ENCODE measurements at regions not wholly inside any gene's neighbourhood (a gene's known extent, or its start where the extent isn't known, plus 50 kb on each side); places are given as distances from the start of the nearest gene placed in this dataset.
"Not testable (repeated sequence)": the region's sequence is repeated elsewhere in the genome, so short reads cannot be mapped to it uniquely, and the experiment has no call there.

GRCh38 chr3:106130384-106131198 is 261.8 kb upstream of the CBLB start:
- no peak for DNase-seq (ENCODE audit: low spot score)

DNA sequence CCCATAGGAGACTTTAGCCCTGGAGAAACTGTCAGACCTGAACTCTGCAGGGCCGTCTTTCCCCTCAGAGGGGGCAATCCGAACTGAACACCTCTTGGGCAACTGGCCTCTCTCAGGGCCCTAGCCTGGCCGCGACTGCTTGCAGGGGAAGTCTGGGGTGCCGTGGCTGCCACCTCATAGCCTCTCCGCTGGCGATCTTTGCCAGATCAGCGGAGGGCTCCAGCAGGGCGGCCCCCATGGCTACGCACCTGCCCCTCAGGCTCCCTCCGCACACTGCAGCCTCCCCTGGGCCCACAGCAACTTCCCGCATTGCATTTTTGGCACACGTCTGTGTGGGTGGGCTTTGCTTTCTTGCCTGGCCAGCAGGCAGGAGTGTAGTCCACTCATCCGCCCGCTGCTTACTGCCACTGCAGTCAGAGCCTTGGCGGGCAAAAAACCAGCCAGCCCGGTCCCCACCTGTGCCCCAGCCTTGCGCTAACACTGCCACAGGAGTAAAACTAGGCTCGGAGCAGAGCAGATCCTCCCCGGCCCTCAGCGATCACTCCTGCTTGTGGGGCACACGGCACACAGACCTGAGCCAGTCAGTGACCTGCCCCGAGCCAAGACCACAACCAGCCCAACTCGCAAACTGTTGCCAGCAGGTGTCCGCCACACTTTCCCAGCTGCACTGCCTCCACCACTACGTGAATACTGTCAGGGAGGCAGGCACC is 266.8 kb upstream of the CBLB start:
- TF ChIP-seq, protein P1, sequence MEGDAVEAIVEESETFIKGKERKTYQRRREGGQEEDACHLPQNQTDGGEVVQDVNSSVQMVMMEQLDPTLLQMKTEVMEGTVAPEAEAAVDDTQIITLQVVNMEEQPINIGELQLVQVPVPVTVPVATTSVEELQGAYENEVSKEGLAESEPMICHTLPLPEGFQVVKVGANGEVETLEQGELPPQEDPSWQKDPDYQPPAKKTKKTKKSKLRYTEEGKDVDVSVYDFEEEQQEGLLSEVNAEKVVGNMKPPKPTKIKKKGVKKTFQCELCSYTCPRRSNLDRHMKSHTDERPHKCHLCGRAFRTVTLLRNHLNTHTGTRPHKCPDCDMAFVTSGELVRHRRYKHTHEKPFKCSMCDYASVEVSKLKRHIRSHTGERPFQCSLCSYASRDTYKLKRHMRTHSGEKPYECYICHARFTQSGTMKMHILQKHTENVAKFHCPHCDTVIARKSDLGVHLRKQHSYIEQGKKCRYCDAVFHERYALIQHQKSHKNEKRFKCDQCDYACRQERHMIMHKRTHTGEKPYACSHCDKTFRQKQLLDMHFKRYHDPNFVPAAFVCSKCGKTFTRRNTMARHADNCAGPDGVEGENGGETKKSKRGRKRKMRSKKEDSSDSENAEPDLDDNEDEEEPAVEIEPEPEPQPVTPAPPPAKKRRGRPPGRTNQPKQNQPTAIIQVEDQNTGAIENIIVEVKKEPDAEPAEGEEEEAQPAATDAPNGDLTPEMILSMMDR (IDR thresholded peaks at IDR 0.05; ENCODE audit: extremely low read depth, missing control alignments), result no peak
- no peak for DNase-seq (ENCODE audit: low spot score)

More at GRCh38 chr3:106130384-106131198, 261.8 kb upstream of the CBLB start:
- TF ChIP-seq, protein P1 (IDR thresholded peaks at IDR 0.05; ENCODE audit: extremely low read depth, missing control alignments), result no peak

GRCh38 chr3:106139826-106140225 is 271.0 kb upstream of the CBLB start:
- TF ChIP-seq, protein P1 (IDR thresholded peaks at IDR 0.05; ENCODE audit: extremely low read depth, missing control alignments), result no peak
- DNase-seq (ENCODE audit: low spot score), result no peak

- TF ChIP-seq, protein P1 (IDR thresholded peaks at IDR 0.05; ENCODE audit: extremely low read depth, missing control alignments), result no peak
- no peak for DNase-seq (ENCODE audit: low spot score)
Measured at GRCh38 chr3:106140431-106140830, 271.6 kb upstream of the CBLB start.

DNA sequence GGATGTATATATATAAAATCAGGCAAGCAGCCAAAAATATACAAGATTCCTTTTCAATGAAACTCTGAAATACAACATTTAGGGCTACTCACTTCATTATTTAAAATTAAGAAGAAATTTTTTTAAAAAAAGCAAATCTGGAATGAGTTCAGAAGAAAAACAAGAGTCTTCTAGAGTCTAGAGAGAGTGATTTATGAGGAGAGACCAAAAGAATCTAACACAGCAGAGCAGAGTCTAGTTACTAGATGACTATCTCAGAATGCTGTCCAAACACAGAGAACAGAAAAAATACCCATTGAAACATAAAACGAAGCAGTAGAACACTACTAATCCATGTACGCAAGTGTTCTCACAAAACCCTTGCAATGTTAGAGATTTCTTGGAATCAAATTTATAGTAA is 275.2 kb upstream of the CBLB start:
- DNase-seq (ENCODE audit: low spot score), result no peak
- TF ChIP-seq, protein P1 (IDR thresholded peaks at IDR 0.05; ENCODE audit: extremely low read depth, missing control alignments), result no peak

GRCh38 chr3:106148440-106149082 is 279.7 kb upstream of the CBLB start:
- not testable (repeated sequence) for DNase-seq (ENCODE audit: low spot score)

GRCh38 chr3:106157411-106157810 is 288.6 kb upstream of the CBLB start:
- no peak for DNase-seq (ENCODE audit: low spot score)
- TF ChIP-seq, protein P1 (IDR thresholded peaks at IDR 0.05; ENCODE audit: extremely low read depth, missing control alignments), result no peak

Measured in GM20000 (cell line).